Neuronal stem cell (in vitro differentiated cells): ENCODE measurements at regions not wholly inside any gene's neighbourhood (a gene's known extent, or its start where the extent isn't known, plus 50 kb on each side); places are given as distances from the start of the nearest gene placed in this dataset.

ENCODE experiments used
- DNase-seq: peaks from one replicate; pipeline ENCODE4 v3.0.0-alpha.2; 2013; ENCODE audit warnings: low spot score
- H2AFZ ChIP-seq: one replicate; pipeline ENCODE4 v1.6.1; 2013; ENCODE audit warnings: mild to moderate bottlenecking, low read length, inconsistent platforms
- H2AK5ac ChIP-seq: 2 replicates; pipeline ENCODE4 v1.6.1; 2013; ENCODE audit warnings: low read depth, mild to moderate bottlenecking, inconsistent platforms, low read length, moderate library complexity, mixed read lengths
- H2BK120ac ChIP-seq: 2 replicates; pipeline ENCODE4 v1.6.1; 2013; ENCODE audit warnings: low read depth, mild to moderate bottlenecking, inconsistent platforms, low read length, moderate library complexity, mixed read lengths
- H2BK12ac ChIP-seq: one replicate; pipeline ENCODE4 v1.6.1; 2013; ENCODE audit warnings: low read length, inconsistent platforms
- H2BK15ac ChIP-seq: 2 replicates; pipeline ENCODE4 v1.6.1; 2013; ENCODE audit warnings: mild to moderate bottlenecking, low read length, inconsistent platforms, mixed read lengths
- H2BK5ac ChIP-seq: one replicate; pipeline ENCODE4 v1.6.1; 2013; ENCODE audit warnings: inconsistent platforms, mild to moderate bottlenecking, low read length, moderate library complexity
- H3K14ac ChIP-seq: one replicate; pipeline ENCODE4 v1.6.1; 2013; ENCODE audit warnings: low read length, inconsistent platforms
- H3K18ac ChIP-seq: 2 replicates; pipeline ENCODE4 v1.6.1; 2013; ENCODE audit warnings: low read length, inconsistent platforms
- H3K23ac ChIP-seq: 2 replicates; pipeline ENCODE4 v1.6.1; 2013; ENCODE audit warnings: low read depth, mild to moderate bottlenecking, mixed read lengths, low read length, inconsistent platforms; ENCODE audit not compliant: poor library complexity
- H3K27ac ChIP-seq: replicated peaks from 3 replicates; pipeline ENCODE4 v1.5.1; 2013; ENCODE audit warnings: low read length, inconsistent platforms
- H3K27me3 ChIP-seq, 3 experiments: 2 replicates each; pipeline ENCODE4 v1.6.1; 2013; ENCODE audit warnings: low read length in 3 of 3, mild to moderate bottlenecking in 2 of 3, inconsistent platforms in 1 of 3, low read depth in 1 of 3, mixed read lengths in 1 of 3, moderate library complexity in 1 of 3; ENCODE audit not compliant: control insufficient read depth in 3 of 3, insufficient read depth in 3 of 3
- H3K36me3 ChIP-seq, 2 donors: replicated peaks in 1 of 2; 2 replicates each; pipeline ENCODE4 v1.6.1; 2013; ENCODE audit warnings: low read length in 2 of 2; ENCODE audit not compliant: control insufficient read depth in 2 of 2, insufficient read depth in 2 of 2
- H3K4ac ChIP-seq: 2 replicates; pipeline ENCODE4 v1.6.1; 2013; ENCODE audit warnings: inconsistent platforms, mild to moderate bottlenecking, low read length, moderate library complexity
- H3K4me1 ChIP-seq, 2 donors: 1 replicate in 1 of 2; 2 replicates in 1 of 2; pipeline ENCODE4 v1.6.1; 2013; ENCODE audit warnings: low read length in 2 of 2, low read depth in 1 of 2; ENCODE audit not compliant: control insufficient read depth in 2 of 2, insufficient read depth in 1 of 2
- H3K4me2 ChIP-seq: one replicate; pipeline ENCODE4 v1.6.1; 2013; ENCODE audit warnings: mild to moderate bottlenecking, low read length, inconsistent platforms; ENCODE audit not compliant: insufficient read depth, poor library complexity, severe bottlenecking
- H3K4me3 ChIP-seq, 2 donors: 2 replicates each; pipeline ENCODE4 v1.5.1; 2013; ENCODE audit warnings: low read length in 2 of 2, mild to moderate bottlenecking in 2 of 2, inconsistent platforms in 1 of 2, moderate library complexity in 1 of 2
- H3K79me1 ChIP-seq: one replicate; pipeline ENCODE4 v1.6.1; 2013; ENCODE audit warnings: low read depth, mild to moderate bottlenecking, inconsistent platforms, low read length, moderate library complexity
- H3K9ac ChIP-seq: one replicate; pipeline ENCODE4 v1.6.1; 2013; ENCODE audit warnings: mild to moderate bottlenecking, low read depth, low read length, inconsistent platforms; ENCODE audit not compliant: poor library complexity
- H3K9me3 ChIP-seq, 2 donors: replicated peaks in 1 of 2; 2 replicates each; pipeline versions ENCODE3 to v1.6.1; 2013; ENCODE audit warnings: low read length in 2 of 2, mild to moderate bottlenecking in 2 of 2, inconsistent platforms in 1 of 2, low read depth in 1 of 2, mixed read lengths in 1 of 2, moderate library complexity in 1 of 2; ENCODE audit not compliant: control insufficient read depth in 2 of 2, insufficient read depth in 1 of 2
- H4K8ac ChIP-seq: one replicate; pipeline ENCODE4 v1.6.1; 2013; ENCODE audit warnings: low read depth, mild to moderate bottlenecking, inconsistent platforms, low read length, moderate library complexity
- H4K91ac ChIP-seq: one replicate; pipeline ENCODE4 v1.6.1; 2013; ENCODE audit warnings: low read length, low read depth, mild to moderate bottlenecking, inconsistent platforms; ENCODE audit not compliant: poor library complexity
- WGBS, 2 donors: extraction: QIAGEN DNeasy Blood & Tissue Kit; methylation state at CpG; one replicate each; pipeline ENCODE4 v1.1.7; 2013; ENCODE audit warnings: missing lambda C conversion rate in 2 of 2, mixed read lengths in 1 of 2; ENCODE audit not compliant: insufficient read length in 2 of 2, insufficient replicate concordance in 1 of 2; ENCODE audit errors: extremely low coverage in 2 of 2; 5-methylcytosine and 5-hydroxymethylcytosine counted together

GRCh38 chr12:131352296-131352900 lies 358.5 kb upstream of the SFSWAP start:
- H3K36me3 ChIP-seq, result no peaks in the 10 kb centered on the region
- H3K4me2 ChIP-seq, result no peak overlapping the region
- no peak overlapping the region for H2AK5ac ChIP-seq
- H2BK15ac ChIP-seq, result no peak overlapping the region
- no peak overlapping the region for H3K27ac ChIP-seq
- no peak overlapping the region for H3K4me3 ChIP-seq
- no peak overlapping the region for H2BK12ac ChIP-seq
- no CpG with 5 or more reads among the region's 21 CpGs for WGBS, 2 donors
- H4K91ac ChIP-seq, result no peak overlapping the region
- H3K14ac ChIP-seq, result no peak overlapping the region
- H3K4me1 ChIP-seq, result peaks cover 0 to 41% of the 10 kb centered on the region in 2 donors
- no peak overlapping the region for H3K9ac ChIP-seq
- peak overlapping the region; percentile 11 for H3K18ac ChIP-seq
- H2AFZ ChIP-seq, result no peak overlapping the region
- no peak overlapping the region for H3K23ac ChIP-seq
- no peak for DNase-seq
- no peak overlapping the region for H2BK120ac ChIP-seq
- no peaks in the 10 kb centered on the region for H3K9me3 ChIP-seq
- H3K4ac ChIP-seq, result no peak overlapping the region
- H3K27me3 ChIP-seq, result peaks cover 0 to 3% (median 0%) of the 10 kb centered on the region in 3 experiments
- no peak overlapping the region for H2BK5ac ChIP-seq
- no peak overlapping the region for H4K8ac ChIP-seq
- H3K79me1 ChIP-seq, result no peaks in the 10 kb centered on the region

DNA sequence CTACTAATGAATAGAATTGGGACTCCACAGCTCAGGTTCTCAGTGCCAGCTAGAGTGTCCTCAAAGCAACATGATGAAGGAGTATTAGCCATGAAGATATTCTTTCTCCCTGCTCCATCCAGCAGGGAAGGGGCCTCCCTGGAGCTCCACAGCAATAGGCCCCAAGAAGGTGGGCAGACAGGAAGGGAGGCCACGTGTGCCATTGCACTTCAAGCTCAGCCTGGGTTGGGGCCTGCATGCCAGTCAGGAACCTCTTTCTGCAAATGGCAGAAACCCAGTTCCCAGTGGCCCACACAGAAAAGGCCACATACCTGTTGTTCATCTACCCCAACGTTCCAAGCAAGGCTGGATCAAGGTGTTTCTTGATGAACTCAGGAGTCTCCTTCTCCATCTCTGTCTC lies 357.5 kb upstream of the SFSWAP start:
- Histone ChIP-seq H2AFZ (no peak overlapping the region), H2BK120ac (no peak overlapping the region), H3K4ac (no peak overlapping the region), H3K23ac (no peak overlapping the region), H3K4me1 (peaks cover 0 to 40% of the 10 kb centered on the region in 2 donors), H3K79me1 (no peaks in the 10 kb centered on the region), H3K9ac (no peak overlapping the region), H3K4me3 (no peak overlapping the region), H4K91ac (no peak overlapping the region), H3K27me3 (peaks cover 0 to 3% (median 0%) of the 10 kb centered on the region in 3 experiments), H2BK15ac (no peak overlapping the region), H2BK5ac (no peak overlapping the region), H3K4me2 (no peak overlapping the region), H3K14ac (no peak overlapping the region), H3K9me3 (no peaks in the 10 kb centered on the region), H3K27ac (no peak overlapping the region), H4K8ac (no peak overlapping the region), H2BK12ac (no peak overlapping the region), H3K36me3 (no peaks in the 10 kb centered on the region), H3K18ac (no peak overlapping the region), H2AK5ac (no peak overlapping the region)
- WGBS, 2 donors, result no CpG with 5 or more reads among the region's 2 CpGs
- no peak for DNase-seq

DNA sequence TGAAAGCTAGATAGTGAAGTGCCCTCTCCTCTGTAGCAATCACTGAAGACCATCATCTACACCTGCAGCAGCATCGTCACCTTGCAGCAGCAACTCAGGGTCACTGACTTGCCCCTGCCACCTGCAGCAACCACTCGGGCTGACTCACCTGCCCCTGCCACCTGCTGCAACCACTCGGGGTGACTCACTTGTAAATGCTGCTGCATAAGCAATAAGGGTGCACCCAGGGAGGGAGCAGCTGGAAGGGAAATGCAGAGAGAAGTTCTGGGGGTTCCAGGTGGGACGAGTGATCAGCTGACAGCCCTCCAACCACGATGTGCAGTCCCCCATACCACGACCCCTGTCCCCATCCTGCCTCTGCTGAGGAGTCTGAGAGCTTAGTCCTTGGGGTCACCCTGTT lies 357.1 kb upstream of the SFSWAP start:
- no peak overlapping the region for H3K9ac ChIP-seq

DNA sequence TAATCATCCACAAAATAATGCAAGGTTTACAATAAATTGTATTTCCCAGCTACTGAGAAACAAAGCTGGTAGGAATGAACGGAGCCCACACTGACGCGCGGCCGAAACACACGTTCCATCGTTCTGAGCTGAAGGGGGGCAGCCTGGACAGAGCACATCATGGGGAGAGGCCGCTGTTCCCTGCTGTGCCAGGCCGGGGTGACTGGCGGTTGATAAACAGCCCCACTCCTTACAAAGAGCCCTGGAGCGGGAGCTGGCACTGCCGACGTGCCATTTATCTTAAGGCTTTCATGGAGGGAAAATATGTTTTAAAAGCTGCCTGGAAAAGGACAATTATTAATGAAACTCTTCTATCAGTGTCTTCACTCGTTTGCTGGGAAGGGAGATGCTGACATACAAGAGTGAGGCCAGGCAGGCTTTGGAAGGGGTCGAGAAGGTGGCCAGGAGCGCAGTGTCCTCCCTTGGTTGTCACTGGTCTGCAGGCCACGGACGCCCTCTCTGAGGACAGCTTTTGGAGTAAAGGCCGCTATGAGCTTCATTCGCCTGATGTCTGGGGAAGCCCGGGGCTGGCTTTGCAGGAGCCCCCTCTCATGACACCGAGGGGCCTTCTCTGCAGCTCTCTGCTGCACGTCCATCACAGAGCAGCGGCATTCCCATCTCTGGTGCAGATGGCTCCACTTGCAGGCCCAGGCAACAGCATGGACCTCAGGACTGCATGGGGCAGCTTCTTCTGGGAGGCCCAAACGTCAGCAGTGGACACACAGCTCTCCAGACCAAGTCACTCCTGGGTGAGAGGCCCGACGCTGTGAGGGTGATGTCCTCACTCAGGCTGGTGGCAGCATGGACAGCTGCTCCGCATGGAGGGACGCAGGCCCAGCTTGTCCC lies 355.3 kb upstream of the SFSWAP start:
- no peak overlapping the region for H2BK12ac ChIP-seq
- H2AFZ ChIP-seq, result peak overlapping the region; percentile 27
- no peak overlapping the region for H4K8ac ChIP-seq
- no peak overlapping the region for H3K27ac ChIP-seq
- H3K36me3 ChIP-seq, result no peaks in the 10 kb centered on the region
- H3K4me1 ChIP-seq, result peaks cover 0 to 25% of the 10 kb centered on the region in 2 donors
- peak overlapping the region; percentile 6 for H3K18ac ChIP-seq
- H2BK5ac ChIP-seq, result no peak overlapping the region
- DNase-seq, result no peak
- H4K91ac ChIP-seq, result no peak overlapping the region
- WGBS, 2 donors, result no CpG with 5 or more reads among the region's 29 CpGs
- H2BK15ac ChIP-seq, result no peak overlapping the region
- peak overlapping the region; percentile 4 for H3K23ac ChIP-seq
- H3K4me3 ChIP-seq, result no peak overlapping the region
- no peaks in the 10 kb centered on the region for H3K79me1 ChIP-seq
- no peak overlapping the region for H3K4ac ChIP-seq
- H2AK5ac ChIP-seq, result peak overlapping the region; percentile 11
- H3K9ac ChIP-seq, result no peak overlapping the region
- H3K14ac ChIP-seq, result no peak overlapping the region
- no peak overlapping the region for H2BK120ac ChIP-seq
- peaks cover 0 to 3% of the 10 kb centered on the region in 2 donors for H3K9me3 ChIP-seq
- H3K4me2 ChIP-seq, result no peak overlapping the region
- H3K27me3 ChIP-seq, result no peaks in the 10 kb centered on the region

More for the DNA sequence above, 357.1 kb upstream of the SFSWAP start:
- Histone ChIP-seq H2AFZ (no peak overlapping the region), H4K91ac (no peak overlapping the region), H3K4me3 (no peak overlapping the region), H2BK12ac (no peak overlapping the region), H2BK120ac (no peak overlapping the region), H2BK5ac (no peak overlapping the region), H3K36me3 (no peaks in the 10 kb centered on the region), H3K9me3 (no peaks in the 10 kb centered on the region), H3K4me2 (no peak overlapping the region), H2AK5ac (no peak overlapping the region), H3K79me1 (no peaks in the 10 kb centered on the region), H3K4me1 (peaks cover 0 to 36% of the 10 kb centered on the region in 2 donors), H2BK15ac (no peak overlapping the region), H3K4ac (no peak overlapping the region), H3K27ac (no peak overlapping the region), H3K23ac (no peak overlapping the region), H3K14ac (no peak overlapping the region), H4K8ac (no peak overlapping the region), H3K27me3 (peaks cover 0 to 3% (median 0%) of the 10 kb centered on the region in 3 experiments), H3K18ac (no peak overlapping the region)
- DNase-seq, result no peak
- no CpG with 5 or more reads among the region's 6 CpGs for WGBS, 2 donors
